ENCODE measurements at regions not wholly inside any gene's neighbourhood (a gene's known extent, or its start where the extent isn't known, plus 50 kb on each side); places are given as distances from the start of the nearest gene placed in this dataset.

DNA sequence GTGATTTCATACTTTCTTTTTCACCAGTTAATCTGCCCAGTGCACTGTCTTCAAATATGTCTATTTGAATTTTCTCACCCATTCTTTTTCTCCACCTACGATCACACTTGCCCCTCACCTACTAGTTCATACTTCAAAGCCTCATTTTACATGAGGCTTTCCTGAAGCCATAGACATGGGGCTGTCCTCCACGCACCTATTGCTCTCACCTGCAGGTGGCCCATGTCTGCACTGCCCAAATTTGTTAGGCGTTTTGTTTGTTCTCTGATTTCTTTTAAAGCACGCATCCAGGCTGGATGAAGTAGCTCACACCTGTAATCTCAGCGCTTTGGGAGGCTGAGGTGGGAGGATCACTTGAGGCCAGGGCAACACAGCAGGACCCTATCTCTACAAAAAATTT, 106.8 kb upstream of the RIPOR2 start:
- Histone ChIP-seq H4K20me1 (ENCODE audit: insufficient read depth) (no peaks in the 10 kb centered on the region), H3K9me2 (ENCODE audit: insufficient read depth) (no peaks in the 10 kb centered on the region), H2AFZ (no peak overlapping the region), H3K4me2 (no peak overlapping the region), H3K79me2 (ENCODE audit: low read depth) (no peaks in the 10 kb centered on the region), H3F3A (ENCODE audit: insufficient read depth, low read depth) (no peaks in the 10 kb centered on the region), H3K27me3 (ENCODE audit: insufficient read depth, low read depth) (no peaks in the 10 kb centered on the region), H3K27ac (no peak overlapping the region), H3K36me3 (ENCODE audit: low read depth) (no peaks in the 10 kb centered on the region), H3K4me3 (no peak overlapping the region), H3K4me1 (replicated peaks; ENCODE audit: insufficient read depth) (no peaks in the 10 kb centered on the region), H3K9me3 (ENCODE audit: insufficient read depth, low read depth) (no peaks in the 10 kb centered on the region; the same call in 1 of the 2 replicates)
- DNase-seq, result no peak
- BruUV-seq (replicated peaks), result no TSS peak
- ChIA-PET CTCF (interaction anchor here (0.6 kb wide), 1 partner anchor 988 kb away, joined by 14 read pairs; no protein-coding TSS in a partner anchor), POLR2A (ENCODE audit: unreplicated experiment) (no interaction called here)
- intact Hi-C loops (cut with micrococcal nuclease; ENCODE audit: unreplicated experiment), result no loop called here
- TF ChIP-seq, protein P1, sequence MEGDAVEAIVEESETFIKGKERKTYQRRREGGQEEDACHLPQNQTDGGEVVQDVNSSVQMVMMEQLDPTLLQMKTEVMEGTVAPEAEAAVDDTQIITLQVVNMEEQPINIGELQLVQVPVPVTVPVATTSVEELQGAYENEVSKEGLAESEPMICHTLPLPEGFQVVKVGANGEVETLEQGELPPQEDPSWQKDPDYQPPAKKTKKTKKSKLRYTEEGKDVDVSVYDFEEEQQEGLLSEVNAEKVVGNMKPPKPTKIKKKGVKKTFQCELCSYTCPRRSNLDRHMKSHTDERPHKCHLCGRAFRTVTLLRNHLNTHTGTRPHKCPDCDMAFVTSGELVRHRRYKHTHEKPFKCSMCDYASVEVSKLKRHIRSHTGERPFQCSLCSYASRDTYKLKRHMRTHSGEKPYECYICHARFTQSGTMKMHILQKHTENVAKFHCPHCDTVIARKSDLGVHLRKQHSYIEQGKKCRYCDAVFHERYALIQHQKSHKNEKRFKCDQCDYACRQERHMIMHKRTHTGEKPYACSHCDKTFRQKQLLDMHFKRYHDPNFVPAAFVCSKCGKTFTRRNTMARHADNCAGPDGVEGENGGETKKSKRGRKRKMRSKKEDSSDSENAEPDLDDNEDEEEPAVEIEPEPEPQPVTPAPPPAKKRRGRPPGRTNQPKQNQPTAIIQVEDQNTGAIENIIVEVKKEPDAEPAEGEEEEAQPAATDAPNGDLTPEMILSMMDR (conservative IDR thresholded peaks at IDR 0.05), result no peak
- no peak for TF ChIP-seq EZH2 (IDR thresholded peaks at IDR 0.05; ENCODE audit: low read depth)

DNA sequence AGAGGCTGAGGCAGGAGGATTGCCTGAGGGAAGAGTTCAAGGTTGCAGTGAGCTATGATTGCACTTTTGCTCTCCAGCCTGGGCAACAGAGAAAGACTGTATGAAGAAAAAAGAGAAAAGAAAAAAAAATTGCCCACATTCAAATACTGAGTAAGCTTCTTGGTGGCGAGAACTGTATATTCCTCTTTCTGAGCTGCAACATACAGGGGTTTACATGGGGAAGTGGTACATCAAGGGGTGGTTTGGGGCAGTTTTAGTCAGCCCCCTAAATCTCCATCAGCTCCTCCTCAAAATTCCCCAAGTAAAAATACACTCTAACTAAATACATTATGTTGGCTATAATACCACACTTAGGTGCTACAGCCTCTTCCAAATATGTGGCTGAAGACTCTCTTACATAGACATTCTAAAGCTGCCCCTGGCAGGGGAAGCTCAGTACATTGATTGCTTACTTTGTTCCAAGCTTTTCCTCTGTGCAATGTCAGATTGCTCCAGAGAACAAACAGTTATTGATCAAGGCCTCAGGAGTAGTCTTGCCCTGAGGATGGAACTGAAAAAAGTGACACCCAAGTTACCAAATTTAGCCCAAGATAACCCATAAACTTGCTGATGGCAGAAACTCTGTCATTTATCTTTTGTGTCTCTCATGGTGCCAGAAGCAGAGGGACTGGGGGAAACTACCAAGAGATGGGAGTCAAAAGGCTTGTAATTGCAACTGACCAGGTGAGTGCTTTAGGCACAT, 107.4 kb upstream of the RIPOR2 start:
- intact Hi-C loops (cut with micrococcal nuclease; ENCODE audit: unreplicated experiment), result no loop called here
- POLR2A ChIA-PET (ENCODE audit: unreplicated experiment), result interaction anchor here (0.6 kb wide), 1 partner anchor 1013 kb away, joined by 3 read pairs; no protein-coding TSS in a partner anchor
- Histone ChIP-seq H3K9me2 (ENCODE audit: insufficient read depth) (no peaks in the 10 kb centered on the region), H3K27me3 (ENCODE audit: insufficient read depth, low read depth) (no peaks in the 10 kb centered on the region), H3K4me2 (no peak overlapping the region), H3K36me3 (ENCODE audit: low read depth) (no peaks in the 10 kb centered on the region), H3F3A (ENCODE audit: insufficient read depth, low read depth) (no peaks in the 10 kb centered on the region), H4K20me1 (ENCODE audit: insufficient read depth) (no peaks in the 10 kb centered on the region), H3K9me3 (ENCODE audit: insufficient read depth, low read depth) (no peaks in the 10 kb centered on the region; the same call in 1 of the 2 replicates), H3K27ac (no peak overlapping the region), H3K4me1 (replicated peaks; ENCODE audit: insufficient read depth) (no peaks in the 10 kb centered on the region), H2AFZ (no peak overlapping the region), H3K4me3 (no peak overlapping the region), H3K79me2 (ENCODE audit: low read depth) (no peaks in the 10 kb centered on the region)
- CTCF ChIA-PET, result interaction anchor here (0.6 kb wide), 1 partner anchor 987 kb away, joined by 14 read pairs; no protein-coding TSS in a partner anchor
- DNase-seq, result no peak
- TF ChIP-seq EZH2 (IDR thresholded peaks at IDR 0.05; ENCODE audit: low read depth), result no peak
- TF ChIP-seq, protein P1 (conservative IDR thresholded peaks at IDR 0.05), result no peak
- no TSS peak for BruUV-seq (replicated peaks)

DNA sequence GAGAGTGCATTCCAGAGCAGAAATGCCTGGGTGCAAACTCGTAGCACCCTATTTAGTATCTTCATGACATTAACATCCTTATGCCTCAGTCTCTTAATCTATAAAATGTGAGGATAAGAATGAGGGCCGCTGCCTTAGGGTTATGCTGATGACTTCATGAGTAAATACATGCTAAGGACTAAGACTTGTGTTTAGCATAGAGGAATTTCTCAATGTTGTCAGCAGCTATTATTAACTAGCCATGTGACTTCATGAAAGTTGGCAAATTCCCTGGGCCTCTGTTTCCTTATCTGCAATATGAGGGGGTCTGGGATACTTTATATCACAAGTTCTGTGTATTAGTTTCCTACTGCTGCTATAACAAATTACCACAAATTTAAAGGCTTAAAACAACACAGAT, 108.1 kb upstream of the RIPOR2 start:
- Histone ChIP-seq H3F3A (ENCODE audit: insufficient read depth, low read depth) (no peaks in the 10 kb centered on the region), H3K4me1 (replicated peaks; ENCODE audit: insufficient read depth) (no peaks in the 10 kb centered on the region), H3K27me3 (ENCODE audit: insufficient read depth, low read depth) (no peaks in the 10 kb centered on the region), H3K36me3 (ENCODE audit: low read depth) (no peaks in the 10 kb centered on the region), H3K9me3 (ENCODE audit: insufficient read depth, low read depth) (0 out of 2 replicates have a peak, but pooled peaks cover under 1% of the 10 kb centered on the region), H3K4me2 (no peak overlapping the region), H3K4me3 (no peak overlapping the region), H4K20me1 (ENCODE audit: insufficient read depth) (no peaks in the 10 kb centered on the region), H3K9me2 (ENCODE audit: insufficient read depth) (no peaks in the 10 kb centered on the region), H3K79me2 (ENCODE audit: low read depth) (no peaks in the 10 kb centered on the region), H3K27ac (no peak overlapping the region), H2AFZ (no peak overlapping the region)
- intact Hi-C loops (cut with micrococcal nuclease; ENCODE audit: unreplicated experiment), result no loop called here
- POLR2A ChIA-PET (ENCODE audit: unreplicated experiment), result interaction anchor here (0.6 kb wide), 1 partner anchor 10 kb away, joined by 3 read pairs; no protein-coding TSS in a partner anchor
- TF ChIP-seq, protein P1 (conservative IDR thresholded peaks at IDR 0.05), result no peak
- no peak for TF ChIP-seq EZH2 (IDR thresholded peaks at IDR 0.05; ENCODE audit: low read depth)
- CTCF ChIA-PET, result no interaction called here
- no TSS peak for BruUV-seq (replicated peaks)
- no peak for DNase-seq

All from PC-9 (cell line).